Naive B cell (primary cell): ENCODE measurements at regions not wholly inside any gene's neighbourhood (a gene's known extent, or its start where the extent isn't known, plus 50 kb on each side); places are given as distances from the start of the nearest gene placed in this dataset.
A peak's percentile ranks its signal among the peaks of the same experiment; 100 is the strongest.

Source experiments
- ATAC-seq, 2 donors: fragments of 150-1000 bp; cut with Tn5 transposase; 2 replicates each; pipeline ENCODE4 v1.10.0; 2021; ENCODE audit warnings: low read depth in 2 of 2, mild to moderate bottlenecking in 2 of 2, moderate library complexity in 2 of 2
- DNase-seq: peaks from one replicate; pipeline ENCODE4 v3.0.0; 2022
- H3K27ac Mint-ChIP-seq, 6 donors: one replicate each; pipeline ENCODE4 v1.8.0; 2020 to 2022; ENCODE audit warnings: mild to moderate bottlenecking in 6 of 6, mixed read lengths in 6 of 6, moderate library complexity in 5 of 6, inconsistent platforms in 2 of 6
- H3K27me3 Mint-ChIP-seq, 3 donors: one replicate each; pipeline ENCODE4 v1.8.0; 2021 to 2022; ENCODE audit warnings: mixed read lengths in 3 of 3, mild to moderate bottlenecking in 1 of 3
- H3K36me3 Mint-ChIP-seq, 2 donors: one replicate each; pipeline ENCODE4 v1.8.0; 2020 to 2022; ENCODE audit warnings: mixed read lengths in 2 of 2, inconsistent platforms in 1 of 2, mild to moderate bottlenecking in 1 of 2
- H3K4me1 Mint-ChIP-seq, 3 donors: one replicate each; pipeline ENCODE4 v1.8.0; 2020 to 2022; ENCODE audit warnings: mixed read lengths in 3 of 3, inconsistent platforms in 1 of 3, mild to moderate bottlenecking in 1 of 3, moderate library complexity in 1 of 3
- H3K4me3 Mint-ChIP-seq, 8 donors: one replicate each; pipeline ENCODE4 v1.8.0; 2020 to 2022; ENCODE audit warnings: mild to moderate bottlenecking in 8 of 8, mixed read lengths in 8 of 8, moderate library complexity in 8 of 8, inconsistent platforms in 2 of 8
- H3K9me3 Mint-ChIP-seq, 7 donors: one replicate each; pipeline ENCODE4 v1.8.0; 2020 to 2022; ENCODE audit warnings: mixed read lengths in 7 of 7, mild to moderate bottlenecking in 5 of 7, inconsistent platforms in 2 of 7, moderate library complexity in 1 of 7

DNA sequence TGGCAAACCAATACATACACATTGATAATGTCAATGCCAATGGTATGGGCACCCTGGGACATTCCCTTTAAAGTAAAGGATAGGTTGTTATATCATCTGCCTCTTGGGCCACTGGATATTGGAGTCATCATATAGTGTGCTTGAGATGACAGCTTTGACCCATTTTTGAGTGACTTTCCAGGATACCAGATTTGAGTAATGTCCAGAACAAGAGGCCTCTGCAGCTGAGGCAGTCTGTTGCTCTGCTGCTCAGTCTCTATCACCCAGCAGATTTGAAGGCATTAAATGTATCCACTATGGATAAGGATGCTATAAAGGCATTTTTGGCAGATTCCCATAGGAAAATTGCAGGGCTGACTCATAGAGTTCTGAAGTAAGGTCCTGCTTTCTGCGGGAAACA, 525.6 kb upstream of the SEMA6A start:
- peaks cover 0 to 9% (median under 1%) of the 10 kb centered on the region in 7 donors for H3K9me3 Mint-ChIP-seq
- no peaks in the 10 kb centered on the region for H3K27me3 Mint-ChIP-seq
- no peak for DNase-seq
- H3K27ac Mint-ChIP-seq, result no peak overlapping the region
- no peaks in the 10 kb centered on the region for H3K4me1 Mint-ChIP-seq
- H3K4me3 Mint-ChIP-seq, result no peak overlapping the region
- no peaks in the 10 kb centered on the region for H3K36me3 Mint-ChIP-seq
- no peak for ATAC-seq

DNA sequence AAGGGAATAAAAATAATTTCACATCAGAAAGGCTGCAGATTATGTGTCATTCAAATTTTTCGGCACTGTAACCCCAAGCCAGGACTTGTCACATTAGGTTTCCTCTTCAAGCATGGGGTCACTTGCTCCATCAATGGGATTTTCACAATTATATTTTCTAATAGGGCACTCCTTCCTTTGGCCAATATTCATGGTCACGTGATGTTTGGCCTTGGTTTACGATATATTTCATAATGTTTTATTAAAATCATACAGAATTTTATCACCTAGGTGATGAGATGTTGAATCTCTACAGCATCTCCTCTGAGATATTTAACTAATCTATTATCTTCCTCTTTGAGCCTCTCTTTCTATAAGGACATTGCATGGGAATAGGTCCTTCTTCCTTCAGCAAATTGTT, 523.5 kb upstream of the SEMA6A start:
- Mint-ChIP-seq H3K36me3 (no peaks in the 10 kb centered on the region), H3K27ac (no peak overlapping the region), H3K4me3 (no peak overlapping the region), H3K4me1 (no peaks in the 10 kb centered on the region), H3K9me3 (peaks cover 0 to 10% (median 4%) of the 10 kb centered on the region in 7 donors), H3K27me3 (no peaks in the 10 kb centered on the region)
- DNase-seq (no peak), ATAC-seq (no peak)

DNA sequence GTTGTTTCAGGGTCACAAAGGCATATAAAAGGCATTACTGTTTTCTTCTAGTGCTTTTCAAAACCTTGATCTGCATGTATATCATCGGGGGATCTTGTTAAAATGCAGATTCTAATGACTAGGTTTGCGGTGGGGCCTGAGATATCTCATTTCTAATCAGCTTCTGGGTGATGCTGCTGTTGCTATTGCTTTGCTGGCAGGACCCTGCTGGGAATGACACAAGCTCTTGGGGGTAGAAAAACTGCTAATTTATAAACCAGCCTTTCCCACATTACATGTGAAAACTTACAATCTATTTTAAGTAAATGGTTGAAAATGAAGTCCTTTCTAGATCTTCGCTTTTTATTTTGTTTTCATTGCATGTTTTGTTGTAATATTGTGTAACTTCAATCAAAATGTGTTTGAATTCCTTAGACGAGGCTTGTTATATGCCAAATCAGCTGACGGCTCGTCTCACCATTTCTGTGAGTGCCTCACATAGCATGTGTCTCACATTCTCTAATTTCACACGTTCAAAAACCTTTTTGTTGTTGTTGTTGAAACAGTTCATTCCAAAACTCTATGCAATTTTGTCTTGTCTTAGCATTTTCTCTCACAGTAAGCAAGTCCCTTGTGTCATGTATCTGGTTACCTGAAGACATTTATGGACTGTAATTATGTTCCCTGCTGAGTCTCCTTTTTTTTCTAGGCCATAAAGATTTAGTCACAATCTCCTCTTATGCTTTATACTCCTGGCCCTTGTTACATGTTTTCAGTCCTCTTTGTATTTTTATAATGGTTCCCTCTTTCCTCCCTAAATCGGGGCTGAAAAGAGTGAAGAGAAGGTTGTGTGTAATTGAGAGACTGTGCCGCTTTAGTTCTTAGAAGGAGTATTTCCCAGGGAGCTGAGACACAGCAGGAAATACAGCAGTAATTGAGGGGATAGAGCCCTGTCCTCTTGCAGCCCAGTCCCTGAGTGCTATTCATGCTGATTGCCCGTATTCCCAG, 521.0 kb upstream of the SEMA6A start:
- H3K27me3 Mint-ChIP-seq, result no peaks in the 10 kb centered on the region
- H3K36me3 Mint-ChIP-seq, result no peaks in the 10 kb centered on the region
- DNase-seq (no peak), ATAC-seq (no peak)
- peaks cover 0 to 11% (median 3%) of the 10 kb centered on the region in 7 donors for H3K9me3 Mint-ChIP-seq
- H3K4me1 Mint-ChIP-seq, result no peaks in the 10 kb centered on the region
- H3K27ac Mint-ChIP-seq, result no peak overlapping the region
- peak overlapping the region in 1 of 8 donors; percentile 0 for H3K4me3 Mint-ChIP-seq

DNA sequence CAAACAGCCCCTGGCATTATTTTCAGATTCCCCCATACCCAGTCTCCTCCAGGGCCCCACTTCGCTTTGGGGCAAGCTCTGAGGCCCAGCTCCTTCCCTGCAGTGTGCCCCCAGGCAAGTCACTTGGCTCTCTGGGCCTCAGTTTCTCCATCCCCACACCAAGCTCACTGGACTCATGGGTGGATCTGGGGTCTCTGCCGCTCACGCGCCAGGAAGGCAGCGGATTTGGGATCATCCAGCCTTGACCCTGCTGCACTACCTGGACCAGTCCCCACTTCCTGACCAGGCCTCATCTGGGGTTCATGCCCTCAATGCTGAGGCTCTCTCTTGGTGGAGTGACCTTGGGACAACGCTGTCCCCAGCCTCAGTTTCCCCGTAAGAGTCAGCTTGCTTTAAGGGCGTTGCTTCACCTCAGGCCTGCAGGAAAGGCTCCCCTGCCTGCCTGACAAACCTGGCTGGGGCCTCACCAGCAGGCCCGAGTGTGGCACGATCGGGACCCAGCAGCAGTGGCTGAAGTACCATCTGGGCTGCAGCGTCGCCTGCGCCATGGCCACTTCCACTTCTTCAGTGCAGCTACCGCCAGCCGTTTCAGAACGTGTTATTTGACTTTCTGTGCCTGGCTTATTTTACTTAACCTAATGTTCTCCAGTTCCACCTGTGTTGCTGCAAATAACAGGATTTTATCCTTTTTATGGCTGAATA, 519.6 kb upstream of the SEMA6A start:
- ATAC-seq (no peak), DNase-seq (no peak)
- no peaks in the 10 kb centered on the region for H3K36me3 Mint-ChIP-seq
- H3K27ac Mint-ChIP-seq, result peak overlapping the region in 2 of 6 donors; percentile 44 to 75
- no peaks in the 10 kb centered on the region for H3K4me1 Mint-ChIP-seq
- no peaks in the 10 kb centered on the region for H3K27me3 Mint-ChIP-seq
- H3K9me3 Mint-ChIP-seq, result peaks cover 0 to 11% (median 3%) of the 10 kb centered on the region in 7 donors
- no peak overlapping the region for H3K4me3 Mint-ChIP-seq

DNA sequence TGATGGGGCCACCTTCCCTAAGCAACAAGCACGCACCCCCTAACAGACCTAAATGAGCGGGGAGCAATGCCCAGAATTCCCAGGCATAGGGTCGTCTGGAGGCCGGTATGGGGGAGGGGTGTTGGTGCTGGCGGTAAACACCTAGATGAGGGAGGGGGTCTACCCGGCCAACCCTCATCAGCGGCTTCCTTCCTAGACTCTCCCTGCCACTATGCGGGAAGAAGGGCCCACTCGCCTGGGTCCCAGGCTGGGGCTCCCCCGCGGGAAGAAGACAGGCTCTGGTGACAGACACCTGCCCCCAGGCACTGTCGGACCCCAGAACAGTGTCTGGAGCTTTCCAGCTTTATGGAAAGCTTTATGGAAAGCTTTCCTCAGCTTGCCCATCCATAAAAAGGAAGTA, 519.0 kb upstream of the SEMA6A start:
- no peaks in the 10 kb centered on the region for H3K4me1 Mint-ChIP-seq
- ATAC-seq, result no peak
- H3K27me3 Mint-ChIP-seq, result no peaks in the 10 kb centered on the region
- H3K36me3 Mint-ChIP-seq, result no peaks in the 10 kb centered on the region
- H3K4me3 Mint-ChIP-seq, result no peak overlapping the region
- H3K9me3 Mint-ChIP-seq, result peaks cover 0 to 11% (median 3%) of the 10 kb centered on the region in 7 donors
- H3K27ac Mint-ChIP-seq, result no peak overlapping the region
- DNase-seq, result no peak

DNA sequence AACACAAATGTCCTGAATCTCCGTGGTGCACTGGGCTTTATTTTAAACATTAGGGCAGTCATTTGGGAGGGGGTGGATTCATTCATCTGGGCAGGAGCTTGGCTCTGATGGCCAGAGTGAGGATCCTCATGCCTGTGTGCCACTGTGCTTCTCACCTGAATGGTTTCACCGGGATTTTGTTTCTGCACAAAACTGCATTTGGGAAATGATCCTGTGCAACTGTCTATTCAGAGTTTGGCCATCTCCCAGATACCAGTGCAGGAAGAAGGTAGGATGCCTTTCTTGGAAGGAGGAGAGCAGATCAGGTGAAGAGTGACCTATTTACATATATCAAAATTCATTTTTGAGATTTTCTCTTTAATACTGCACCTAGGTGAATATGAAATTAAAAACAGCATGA, 514.4 kb upstream of the SEMA6A start:
- Mint-ChIP-seq H3K4me1 (no peaks in the 10 kb centered on the region), H3K36me3 (no peaks in the 10 kb centered on the region), H3K27me3 (no peaks in the 10 kb centered on the region), H3K9me3 (peaks cover 0 to 4% (median 0%) of the 10 kb centered on the region in 7 donors), H3K27ac (no peak overlapping the region), H3K4me3 (no peak overlapping the region)
- ATAC-seq, result no peak
- no peak for DNase-seq

DNA sequence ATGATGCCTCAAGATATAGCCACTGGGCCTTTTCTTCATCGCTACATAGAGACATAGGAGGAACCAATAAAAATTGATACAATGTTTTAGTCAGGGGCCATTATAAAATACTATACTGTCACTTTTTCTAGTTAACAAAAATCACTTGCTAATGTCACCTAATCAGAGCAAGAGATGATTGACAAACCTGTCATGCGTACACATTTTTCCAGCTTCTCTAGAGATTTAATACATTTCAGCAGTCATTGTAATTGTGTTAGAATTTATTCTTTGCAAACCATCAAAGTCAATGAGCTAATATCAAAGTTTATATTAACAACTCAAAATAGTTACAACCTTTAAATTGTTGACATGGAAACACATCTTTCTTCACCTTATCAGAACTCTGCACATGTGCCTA, 513.6 kb upstream of the SEMA6A start:
- no peaks in the 10 kb centered on the region for H3K4me1 Mint-ChIP-seq

DNA sequence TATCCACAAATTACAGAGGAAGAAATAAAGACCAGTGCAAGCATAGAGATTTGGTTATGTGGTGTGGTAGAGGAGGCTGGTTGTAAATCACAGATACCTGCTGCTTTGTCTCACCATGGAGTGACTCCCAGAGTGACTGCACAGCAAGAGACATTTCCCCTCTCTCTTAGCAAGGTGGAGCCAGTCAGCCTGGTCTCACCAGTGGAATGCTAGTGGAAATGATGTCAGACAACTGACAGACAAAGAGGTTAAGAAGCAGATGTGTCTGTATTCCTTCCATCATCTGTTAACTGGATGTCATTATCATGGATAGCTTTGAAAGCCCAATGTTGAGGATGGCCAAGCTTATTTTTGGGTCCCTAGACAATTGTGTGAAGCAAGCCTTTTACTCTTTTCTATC, 509.4 kb upstream of the SEMA6A start:
- Mint-ChIP-seq H3K4me1 (no peaks in the 10 kb centered on the region), H3K4me3 (no peak overlapping the region), H3K9me3 (peaks cover 0 to 3% (median 0%) of the 10 kb centered on the region in 7 donors), H3K27me3 (no peaks in the 10 kb centered on the region), H3K27ac (no peak overlapping the region), H3K36me3 (no peaks in the 10 kb centered on the region)
- ATAC-seq, result no peak
- no peak for DNase-seq

More for the DNA sequence above, 513.6 kb upstream of the SEMA6A start:
- no peak for DNase-seq
- no peaks in the 10 kb centered on the region for H3K36me3 Mint-ChIP-seq
- H3K27ac Mint-ChIP-seq, result no peak overlapping the region
- no peaks in the 10 kb centered on the region for H3K27me3 Mint-ChIP-seq
- H3K9me3 Mint-ChIP-seq, result peaks cover 0 to 3% (median 0%) of the 10 kb centered on the region in 7 donors
- ATAC-seq, result no peak
- H3K4me3 Mint-ChIP-seq, result no peak overlapping the region

DNA sequence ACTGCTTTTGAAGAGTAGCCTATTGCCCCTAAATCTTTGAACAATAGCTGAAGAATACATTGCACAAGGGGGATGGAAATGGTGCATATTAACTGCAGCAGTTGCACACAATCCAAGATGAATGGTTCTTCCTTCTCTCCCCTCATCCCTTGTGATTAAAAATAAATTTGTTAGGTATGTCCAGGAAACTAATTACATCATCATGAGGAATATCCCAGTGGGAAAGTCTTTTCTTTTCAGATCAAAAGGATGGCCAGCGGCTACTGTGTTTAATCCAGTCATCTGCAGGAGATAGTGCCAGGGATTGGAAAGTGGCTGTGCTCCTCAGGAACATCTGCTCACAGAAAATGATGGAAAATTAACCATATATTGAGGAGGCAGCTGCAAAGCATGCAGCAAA, 508.4 kb upstream of the SEMA6A start:
- Mint-ChIP-seq H3K27ac (no peak overlapping the region), H3K4me3 (no peak overlapping the region), H3K4me1 (no peaks in the 10 kb centered on the region), H3K9me3 (peaks cover 0 to 3% (median 0%) of the 10 kb centered on the region in 7 donors), H3K27me3 (no peaks in the 10 kb centered on the region), H3K36me3 (no peaks in the 10 kb centered on the region)
- DNase-seq (no peak), ATAC-seq (no peak)

DNA sequence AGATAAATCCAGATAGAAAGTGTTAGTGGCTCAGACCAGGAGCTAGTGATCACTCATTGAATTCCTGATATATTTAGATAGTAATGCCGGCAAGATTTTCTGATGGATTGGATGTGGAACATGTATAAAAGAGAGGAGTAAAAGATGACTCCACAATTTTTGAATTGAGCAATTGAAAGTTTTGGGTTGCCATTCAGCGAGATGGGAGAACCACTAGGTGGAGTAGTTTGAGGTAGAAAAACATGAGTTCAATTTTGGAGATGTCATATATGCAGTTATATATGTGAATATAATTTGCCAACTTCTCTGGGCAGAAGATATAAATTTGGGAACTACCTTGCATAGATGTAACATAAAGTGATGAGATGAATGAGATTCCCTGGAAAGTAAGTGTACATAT, 502.5 kb upstream of the SEMA6A start:
- peaks cover 0 to 8% (median 0%) of the 10 kb centered on the region in 7 donors for H3K9me3 Mint-ChIP-seq
- H3K36me3 Mint-ChIP-seq, result no peaks in the 10 kb centered on the region
- H3K4me1 Mint-ChIP-seq, result no peaks in the 10 kb centered on the region
- H3K27me3 Mint-ChIP-seq, result no peaks in the 10 kb centered on the region
- ATAC-seq, result no peak
- H3K27ac Mint-ChIP-seq, result no peak overlapping the region
- DNase-seq, result no peak
- no peak overlapping the region for H3K4me3 Mint-ChIP-seq

DNA sequence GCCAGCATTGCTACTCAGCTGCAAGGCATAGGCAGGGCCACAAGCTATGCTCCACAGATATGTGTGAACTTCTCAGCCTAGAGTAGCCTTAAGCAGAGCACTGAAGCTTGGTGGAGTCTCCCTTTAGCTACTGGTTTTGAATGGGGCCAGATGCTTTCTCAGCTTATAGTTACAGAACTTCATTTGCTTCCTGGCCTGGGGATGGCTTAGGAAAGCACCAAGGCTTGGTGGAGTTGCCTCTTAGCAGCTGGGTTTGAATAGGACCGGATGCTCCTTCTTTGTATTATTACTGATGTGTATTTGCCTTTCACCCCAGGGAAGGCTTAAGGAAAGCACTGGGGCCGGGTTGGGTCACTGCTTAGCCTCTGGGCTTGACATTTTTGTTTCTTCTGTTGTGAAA, 497.8 kb upstream of the SEMA6A start:
- Mint-ChIP-seq H3K27ac (no peak overlapping the region), H3K4me1 (no peaks in the 10 kb centered on the region), H3K9me3 (peaks cover 4 to 19% (median 12%) of the 10 kb centered on the region in 7 donors), H3K27me3 (no peaks in the 10 kb centered on the region), H3K4me3 (no peak overlapping the region), H3K36me3 (no peaks in the 10 kb centered on the region)
- DNase-seq, result no peak
- ATAC-seq, result no peak

DNA sequence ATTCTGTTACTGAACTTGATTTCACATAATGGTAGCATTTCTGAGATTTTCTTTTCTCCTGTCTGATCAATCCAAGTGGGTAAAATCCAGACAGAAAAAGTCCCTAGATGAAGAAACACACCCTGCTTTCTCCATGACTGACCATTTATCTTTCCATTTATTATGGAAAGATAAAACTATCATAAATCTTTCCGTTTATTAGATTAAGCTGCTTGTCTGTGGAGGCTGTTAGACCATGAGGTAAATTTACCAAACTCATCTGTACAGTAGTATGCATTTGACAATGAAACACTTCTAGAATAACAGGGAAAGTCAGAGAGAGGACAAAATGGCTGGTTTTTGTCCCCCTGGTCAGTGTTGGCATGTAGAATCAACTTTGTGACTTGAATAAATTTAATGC, 491.2 kb upstream of the SEMA6A start:
- ATAC-seq, result no peak
- DNase-seq, result no peak
- Mint-ChIP-seq H3K4me3 (no peak overlapping the region), H3K9me3 (peaks cover 0 to 7% (median 3%) of the 10 kb centered on the region in 7 donors), H3K4me1 (no peaks in the 10 kb centered on the region), H3K36me3 (no peaks in the 10 kb centered on the region), H3K27me3 (peaks cover 0 to 3% (median 0%) of the 10 kb centered on the region in 3 donors), H3K27ac (no peak overlapping the region)

DNA sequence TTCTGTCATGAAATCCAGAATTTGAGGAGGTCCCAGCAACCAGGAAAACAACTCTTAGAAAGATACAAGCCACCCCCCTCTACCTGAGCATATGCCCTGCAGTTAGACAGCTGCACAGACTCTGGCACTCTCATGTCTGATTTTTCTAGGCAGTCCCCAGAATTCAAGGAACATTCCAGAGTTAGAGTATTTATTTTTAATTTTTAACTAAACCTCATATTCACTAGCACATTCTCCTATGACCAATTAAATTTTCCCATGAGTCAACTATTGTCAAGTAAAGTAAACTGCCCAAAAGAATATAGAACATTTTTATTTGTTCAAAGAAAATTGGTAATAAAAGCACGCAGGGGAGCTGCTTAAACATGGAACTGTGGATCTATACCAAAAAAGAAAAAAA, 490.5 kb upstream of the SEMA6A start:
- Mint-ChIP-seq H3K27me3 (peaks cover 0 to 3% (median 0%) of the 10 kb centered on the region in 3 donors), H3K4me3 (no peak overlapping the region), H3K36me3 (no peaks in the 10 kb centered on the region), H3K4me1 (no peaks in the 10 kb centered on the region), H3K9me3 (peaks cover 0 to 4% (median 3%) of the 10 kb centered on the region in 7 donors), H3K27ac (no peak overlapping the region)
- no peak for DNase-seq
- no peak for ATAC-seq

DNA sequence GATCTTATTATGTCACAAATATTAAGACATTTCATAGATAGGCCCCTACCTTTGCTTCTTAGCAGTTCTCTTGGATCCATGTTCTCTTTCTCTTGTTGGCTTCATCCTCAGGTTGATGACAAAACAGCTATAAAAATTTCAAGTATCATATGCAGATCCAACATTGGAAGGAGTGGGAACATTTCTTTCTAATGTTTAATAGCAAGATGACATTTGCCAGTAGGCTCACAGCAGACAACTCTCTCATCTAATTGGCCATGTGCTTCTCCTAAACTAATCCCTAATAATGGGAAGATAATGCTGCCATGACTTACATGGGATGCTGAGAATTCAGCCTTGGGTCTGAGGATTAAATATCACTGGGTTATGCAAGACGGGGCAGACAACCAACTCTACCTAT, 485.5 kb upstream of the SEMA6A start:
- ATAC-seq, result no peak
- Mint-ChIP-seq H3K27ac (no peak overlapping the region), H3K4me3 (no peak overlapping the region), H3K4me1 (no peaks in the 10 kb centered on the region), H3K27me3 (peaks cover 0 to 3% (median 0%) of the 10 kb centered on the region in 3 donors), H3K36me3 (no peaks in the 10 kb centered on the region), H3K9me3 (no peaks in the 10 kb centered on the region)
- DNase-seq, result no peak
